Peyer's patch (tissue), 4 donors: ENCODE measurements at regions not wholly inside any gene's neighbourhood (a gene's known extent, or its start where the extent isn't known, plus 50 kb on each side); places are given as distances from the start of the nearest gene placed in this dataset.

Experiments used
- DNase-seq, 3 donors: peaks; one replicate each; pipeline ENCODE4 v3.0.0-alpha.2; 2017 to 2019
- H3K27ac ChIP-seq, 4 donors: fragments of 200-600 bp; sonication (generic); one replicate each; pipeline ENCODE4 v1.5.1; 2016 to 2019
- H3K27me3 ChIP-seq, 2 donors: fragments of 200-600 bp; sonication (generic); one replicate each; pipeline ENCODE4 v1.5.1; 2019
- H3K36me3 ChIP-seq, 3 donors: fragments of 200-600 bp; sonication (generic); one replicate each; pipeline ENCODE4 v1.5.1; 2016 to 2019
- H3K4me1 ChIP-seq, 4 donors: fragments of 200-600 bp; sonication (generic); one replicate each; pipeline ENCODE4 v1.5.1; 2016 to 2019
- H3K4me3 ChIP-seq, 4 donors: fragments of 200-600 bp; sonication (generic); 1 replicate in 3 of 4; 2 replicates in 1 of 4; pipeline ENCODE4 v1.5.1; 2016 to 2019; ENCODE audit warnings: mild to moderate bottlenecking in 1 of 4
- H3K9me3 ChIP-seq, 4 donors: fragments of 200-600 bp; sonication (generic); one replicate each; pipeline ENCODE4 v1.5.1; 2016 to 2019; ENCODE audit warnings: mild to moderate bottlenecking in 1 of 4
- CTCF ChIP-seq, 6 experiments: fragments of 450-650 bp in 4 of 6; fragments of 200-600 bp in 2 of 6; sonication (generic) in 1 of 6; IDR thresholded peaks; one replicate each; pipeline ENCODE4 v1.5.1; 2017 to 2019; ENCODE audit warnings: antibody characterized with exemption in 6 of 6, mild to moderate bottlenecking in 3 of 6, moderate library complexity in 1 of 6
- POLR2A ChIP-seq, 2 donors: fragments of 450-650 bp; IDR thresholded peaks; one replicate each; pipeline ENCODE4 v1.5.1; 2017; ENCODE audit warnings: antibody characterized with exemption in 2 of 2, mild to moderate bottlenecking in 2 of 2, moderate library complexity in 2 of 2

- TF ChIP-seq POLR2A (IDR thresholded peaks at IDR 0.05) (no peak), CTCF (IDR thresholded peaks at IDR 0.05) (no peak)
- Histone ChIP-seq H3K4me1 (no peaks in the 10 kb centered on the region), H3K36me3 (no peaks in the 10 kb centered on the region), H3K9me3 (no peaks in the 10 kb centered on the region), H3K27me3 (no peaks in the 10 kb centered on the region), H3K4me3 (no peak overlapping the region), H3K27ac (no peak overlapping the region)
- DNase-seq, result no peak
Observed at GRCh38 chr4:156571146-156571545, 400.5 kb downstream of the PDGFC start.

DNA sequence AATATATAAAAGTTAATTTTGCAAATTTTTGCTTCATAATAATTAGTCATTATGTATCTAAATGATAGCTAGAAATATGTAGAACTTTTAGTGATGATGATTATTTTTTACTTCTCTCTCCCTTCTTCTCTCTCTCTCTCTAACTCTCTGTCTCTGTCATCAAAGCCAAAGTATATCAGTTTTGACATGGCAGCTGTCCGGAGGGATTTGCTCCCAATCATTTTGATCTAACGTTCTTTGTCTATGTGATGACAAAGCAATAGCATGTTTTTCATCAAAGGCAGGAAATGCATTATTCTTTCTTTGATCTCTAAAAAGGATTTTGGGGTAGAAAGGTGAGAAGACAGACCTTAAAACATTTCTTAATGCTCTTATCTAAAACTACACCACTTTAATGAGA is 402.1 kb downstream of the PDGFC start:
- Histone ChIP-seq H3K27ac (no peak overlapping the region), H3K9me3 (no peaks in the 10 kb centered on the region), H3K4me3 (no peak overlapping the region), H3K4me1 (no peaks in the 10 kb centered on the region), H3K36me3 (no peaks in the 10 kb centered on the region), H3K27me3 (no peaks in the 10 kb centered on the region)
- DNase-seq, result no peak
- TF ChIP-seq CTCF (IDR thresholded peaks at IDR 0.05) (no peak), POLR2A (IDR thresholded peaks at IDR 0.05) (no peak)

DNA sequence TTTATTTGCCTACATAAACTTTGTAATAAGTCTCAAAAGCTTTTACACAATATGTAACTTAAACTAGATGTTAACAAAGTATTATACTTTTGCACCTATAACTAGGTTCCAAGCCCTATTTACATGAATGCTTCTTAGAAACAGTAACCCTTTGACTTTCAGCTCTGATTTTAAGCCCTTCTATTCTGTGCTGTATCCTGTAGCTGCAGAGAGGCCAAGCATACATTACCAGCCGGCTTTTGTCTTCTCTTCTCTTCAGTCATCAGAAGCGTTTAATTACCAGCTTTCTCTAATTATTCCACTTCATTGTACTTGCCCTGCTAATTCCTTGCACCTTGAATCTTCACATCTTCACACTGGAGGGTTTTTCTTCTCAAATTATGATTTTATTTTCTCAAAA is 403.1 kb downstream of the PDGFC start:
- no peak overlapping the region for H3K4me3 ChIP-seq
- H3K36me3 ChIP-seq, result no peaks in the 10 kb centered on the region

DNA sequence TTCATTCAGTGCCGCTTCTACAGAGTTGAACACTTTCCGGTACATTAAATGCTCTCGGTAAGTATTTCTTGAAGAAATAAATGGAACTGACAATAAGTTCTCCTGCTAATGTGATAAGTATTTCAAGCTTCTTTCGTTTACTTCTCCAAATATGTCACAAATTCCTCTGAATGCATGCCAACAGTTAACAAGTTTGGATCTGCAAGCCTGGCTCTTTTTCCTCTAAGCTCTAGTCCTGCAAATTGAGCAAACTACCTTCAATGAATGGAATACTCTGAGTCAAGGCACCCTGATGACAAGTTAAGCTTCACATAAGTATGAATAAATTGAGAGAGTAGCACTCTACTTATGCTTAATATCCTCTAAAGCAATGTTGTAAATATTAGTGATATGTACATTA is 403.6 kb downstream of the PDGFC start:
- no peak for TF ChIP-seq CTCF (IDR thresholded peaks at IDR 0.05)
- TF ChIP-seq POLR2A (IDR thresholded peaks at IDR 0.05), result no peak
- H3K4me1 ChIP-seq, result no peaks in the 10 kb centered on the region
- no peak overlapping the region for H3K4me3 ChIP-seq
- no peak for DNase-seq
- H3K27me3 ChIP-seq, result no peaks in the 10 kb centered on the region
- H3K36me3 ChIP-seq, result no peaks in the 10 kb centered on the region
- H3K9me3 ChIP-seq, result no peaks in the 10 kb centered on the region
- no peak overlapping the region for H3K27ac ChIP-seq

More for the DNA sequence above, 403.1 kb downstream of the PDGFC start:
- Histone ChIP-seq H3K4me1 (no peaks in the 10 kb centered on the region), H3K27me3 (no peaks in the 10 kb centered on the region), H3K27ac (no peak overlapping the region), H3K9me3 (no peaks in the 10 kb centered on the region)
- TF ChIP-seq POLR2A (IDR thresholded peaks at IDR 0.05) (no peak), CTCF (IDR thresholded peaks at IDR 0.05) (no peak)
- no peak for DNase-seq

GRCh38 chr4:156560701-156561100 is 410.9 kb downstream of the PDGFC start:
- H3K27ac ChIP-seq, result no peak overlapping the region
- H3K27me3 ChIP-seq, result no peaks in the 10 kb centered on the region
- H3K4me3 ChIP-seq, result no peak overlapping the region
- no peaks in the 10 kb centered on the region for H3K9me3 ChIP-seq
- no peaks in the 10 kb centered on the region for H3K36me3 ChIP-seq
- DNase-seq, result no peak
- TF ChIP-seq CTCF (IDR thresholded peaks at IDR 0.05) (no peak), POLR2A (IDR thresholded peaks at IDR 0.05) (no peak)
- H3K4me1 ChIP-seq, result no peaks in the 10 kb centered on the region

GRCh38 chr4:156559346-156559745 is 412.3 kb downstream of the PDGFC start:
- Histone ChIP-seq H3K4me1 (no peaks in the 10 kb centered on the region), H3K27me3 (no peaks in the 10 kb centered on the region), H3K9me3 (no peaks in the 10 kb centered on the region), H3K36me3 (no peaks in the 10 kb centered on the region), H3K27ac (no peak overlapping the region), H3K4me3 (no peak overlapping the region)
- TF ChIP-seq CTCF (IDR thresholded peaks at IDR 0.05) (no peak), POLR2A (IDR thresholded peaks at IDR 0.05) (no peak)
- DNase-seq, result no peak
